Stomach (tissue), 8 donors: ENCODE measurements at regions not wholly inside any gene's neighbourhood (a gene's known extent, or its start where the extent isn't known, plus 50 kb on each side); places are given as distances from the start of the nearest gene placed in this dataset.

Experiments used
- DNase-seq, 2 donors: peaks; one replicate each; pipeline versions ENCODE4 v3.0.0 to v3.0.0-alpha.2; 2013 to 2019
- H3K27ac ChIP-seq, 5 donors: fragments of 200-600 bp in 4 of 5; sonication (generic) in 4 of 5; one replicate each; pipeline ENCODE4 v1.5.1; 2013 to 2019; ENCODE audit warnings: mild to moderate bottlenecking in 1 of 5, moderate library complexity in 1 of 5
- H3K27me3 ChIP-seq, 3 donors: fragments of 200-600 bp; sonication (generic); one replicate each; pipeline ENCODE4 v1.5.1; 2017 to 2019; ENCODE audit warnings: mixed run types in 1 of 3
- H3K36me3 ChIP-seq, 4 donors: fragments of 200-600 bp; sonication (generic); 1 replicate in 3 of 4; 2 replicates in 1 of 4; pipeline ENCODE4 v1.5.1; 2016 to 2019
- H3K4me1 ChIP-seq, 4 donors: fragments of 200-600 bp; sonication (generic); one replicate each; pipeline ENCODE4 v1.5.1; 2016 to 2019
- H3K4me3 ChIP-seq, 4 donors: fragments of 200-600 bp; sonication (generic) in 3 of 4; one replicate each; pipeline ENCODE4 v1.5.1; 2016 to 2019; ENCODE audit warnings: mild to moderate bottlenecking in 1 of 4
- H3K9me3 ChIP-seq, 4 donors: fragments of 200-600 bp; sonication (generic); one replicate each; pipeline ENCODE4 v1.5.1; 2016 to 2019
- EP300 ChIP-seq: sonication (generic); formaldehyde crosslinking; IDR thresholded peaks from one replicate; pipeline ENCODE4 v1.6.1; 2017; ENCODE audit warnings: antibody characterized with exemption
- POLR2A ChIP-seq, 4 donors: fragments of 450-650 bp; IDR thresholded peaks; one replicate each; pipeline ENCODE4 v1.6.1; 2016; ENCODE audit warnings: antibody characterized with exemption in 4 of 4, control low read depth in 2 of 4, mild to moderate bottlenecking in 1 of 4, moderate library complexity in 1 of 4
- POLR2AphosphoS5 ChIP-seq, 3 donors: sonication (generic); formaldehyde crosslinking; IDR thresholded peaks; one replicate each; pipeline ENCODE4 v1.6.1; 2016; ENCODE audit warnings: antibody characterized with exemption in 3 of 3
- WGBS, 5 donors: extraction: QIAGEN DNeasy Blood & Tissue Kit in 3 of 5; methylation state at CpG; one replicate each; pipeline versions ENCODE4 v1.1.5 to v1.1.7; 2013 to 2018; 5-methylcytosine and 5-hydroxymethylcytosine counted together
- intact Hi-C: fragments of 100-400 bp; cut with DNase I; formaldehyde crosslinking; loops from one replicate; pipeline ENCODE4 v1.15.1; 2023; ENCODE audit warnings: low total_unique reads
- TF ChIP-seq, protein P1 (sequence below), 7 experiments: fragments of 450-650 bp in 4 of 7; fragments of 200-600 bp in 3 of 7; sonication (generic) in 3 of 7; IDR thresholded peaks; one replicate each; pipeline ENCODE4 v1.5.1; 2016 to 2019; ENCODE audit warnings: antibody characterized with exemption in 7 of 7, control low read depth in 2 of 7, mild to moderate bottlenecking in 1 of 7
- donor health status: healthy with polysubstance abuse.
- donor health status: Bipolar disorder and iron deficiency.
- donor health status: healthy.

DNA sequence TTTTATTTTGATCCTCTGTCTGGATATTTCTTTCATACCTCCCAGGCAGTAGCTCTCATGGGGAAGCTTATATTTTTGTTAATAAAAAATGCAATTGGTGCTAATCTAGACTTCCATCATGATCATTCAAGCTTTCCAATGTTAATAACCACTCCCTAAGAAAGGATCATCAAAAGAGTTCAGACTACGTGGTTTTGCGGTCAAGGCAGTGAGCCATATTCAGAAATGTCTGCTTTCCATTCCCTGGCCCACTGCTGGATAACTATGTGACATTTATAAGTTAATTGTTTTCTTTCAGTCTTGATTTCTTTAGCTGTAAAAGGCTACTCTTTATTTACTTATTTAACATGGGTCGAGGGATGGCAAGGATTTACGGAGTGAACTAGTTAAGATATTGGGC lies 414.6 kb downstream of the LMO4 start:
- Histone ChIP-seq H3K4me1 (no peaks in the 10 kb centered on the region), H3K9me3 (no peaks in the 10 kb centered on the region), H3K4me3 (no peak overlapping the region), H3K36me3 (no peaks in the 10 kb centered on the region), H3K27ac (no peak overlapping the region), H3K27me3 (no peaks in the 10 kb centered on the region)
- intact Hi-C loops, result no loop called here
- TF ChIP-seq EP300, result no peak
- TF ChIP-seq, protein P1, sequence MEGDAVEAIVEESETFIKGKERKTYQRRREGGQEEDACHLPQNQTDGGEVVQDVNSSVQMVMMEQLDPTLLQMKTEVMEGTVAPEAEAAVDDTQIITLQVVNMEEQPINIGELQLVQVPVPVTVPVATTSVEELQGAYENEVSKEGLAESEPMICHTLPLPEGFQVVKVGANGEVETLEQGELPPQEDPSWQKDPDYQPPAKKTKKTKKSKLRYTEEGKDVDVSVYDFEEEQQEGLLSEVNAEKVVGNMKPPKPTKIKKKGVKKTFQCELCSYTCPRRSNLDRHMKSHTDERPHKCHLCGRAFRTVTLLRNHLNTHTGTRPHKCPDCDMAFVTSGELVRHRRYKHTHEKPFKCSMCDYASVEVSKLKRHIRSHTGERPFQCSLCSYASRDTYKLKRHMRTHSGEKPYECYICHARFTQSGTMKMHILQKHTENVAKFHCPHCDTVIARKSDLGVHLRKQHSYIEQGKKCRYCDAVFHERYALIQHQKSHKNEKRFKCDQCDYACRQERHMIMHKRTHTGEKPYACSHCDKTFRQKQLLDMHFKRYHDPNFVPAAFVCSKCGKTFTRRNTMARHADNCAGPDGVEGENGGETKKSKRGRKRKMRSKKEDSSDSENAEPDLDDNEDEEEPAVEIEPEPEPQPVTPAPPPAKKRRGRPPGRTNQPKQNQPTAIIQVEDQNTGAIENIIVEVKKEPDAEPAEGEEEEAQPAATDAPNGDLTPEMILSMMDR (IDR thresholded peaks at IDR 0.05), result no peak
- no peak for DNase-seq
- 76 to 89% (median 79%) methylated on average over 4 of the region's 4 CpGs for WGBS, 5 donors

DNA sequence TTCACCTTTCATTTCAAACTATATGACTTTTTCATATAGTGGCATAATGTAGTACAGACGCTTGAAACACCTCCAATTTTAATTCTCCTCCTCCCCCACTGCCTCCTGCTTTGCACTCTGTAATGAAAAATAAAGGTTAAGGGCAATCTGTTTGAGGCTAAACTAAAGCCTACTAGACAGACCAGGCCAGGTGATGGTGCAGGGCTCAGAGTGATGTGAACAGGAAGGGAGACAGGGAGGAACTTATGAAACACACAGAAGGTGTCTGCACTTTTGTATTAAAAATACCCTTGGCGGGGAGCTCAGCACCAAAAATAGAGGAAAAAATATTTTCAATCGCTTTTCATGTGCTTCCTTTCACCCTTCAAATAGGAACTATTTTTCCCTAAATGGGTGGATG lies 415.4 kb downstream of the LMO4 start:
- 85 to 92% (median 90%) methylated on average over 3 of the region's 3 CpGs for WGBS, 5 donors
- no peaks in the 10 kb centered on the region for H3K4me1 ChIP-seq

DNA sequence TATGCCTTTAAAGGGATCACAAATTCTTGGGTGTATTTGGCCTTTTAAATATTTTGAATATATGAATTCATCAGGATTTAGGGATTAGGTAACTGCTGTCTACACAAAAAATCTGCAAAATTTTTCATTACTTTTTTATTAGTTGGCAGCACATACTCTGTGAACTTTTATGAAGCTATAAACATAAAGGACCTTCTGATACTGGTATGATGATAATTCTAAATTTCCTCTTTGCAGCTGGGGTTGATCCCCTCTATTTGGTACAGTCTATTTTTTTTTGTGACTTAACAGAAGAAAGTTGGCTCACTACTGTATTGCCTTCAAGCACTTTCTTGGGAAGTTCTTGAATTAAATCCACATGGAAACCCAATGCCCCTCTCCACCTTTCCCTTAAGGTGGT lies 416.1 kb downstream of the LMO4 start:
- no peaks in the 10 kb centered on the region for H3K4me1 ChIP-seq
- no peaks in the 10 kb centered on the region for H3K9me3 ChIP-seq
- TF ChIP-seq POLR2AphosphoS5 (IDR thresholded peaks at IDR 0.05) (no peak), EP300 (no peak), POLR2A (IDR thresholded peaks at IDR 0.05) (no peak)
- TF ChIP-seq, protein P1 (IDR thresholded peaks at IDR 0.05), result no peak
- H3K4me3 ChIP-seq, result no peak overlapping the region
- no peak for DNase-seq
- H3K27me3 ChIP-seq, result no peaks in the 10 kb centered on the region
- no peak overlapping the region for H3K27ac ChIP-seq
- intact Hi-C loops, result no loop called here
- no peaks in the 10 kb centered on the region for H3K36me3 ChIP-seq

More for the DNA sequence above, 415.4 kb downstream of the LMO4 start:
- H3K27me3 ChIP-seq, result no peaks in the 10 kb centered on the region
- H3K9me3 ChIP-seq, result no peaks in the 10 kb centered on the region
- H3K4me3 ChIP-seq, result no peak overlapping the region
- TF ChIP-seq, protein P1 (IDR thresholded peaks at IDR 0.05), result no peak
- TF ChIP-seq POLR2AphosphoS5 (IDR thresholded peaks at IDR 0.05) (no peak), POLR2A (IDR thresholded peaks at IDR 0.05) (no peak), EP300 (no peak)
- intact Hi-C loops, result no loop called here
- no peak for DNase-seq
- no peaks in the 10 kb centered on the region for H3K36me3 ChIP-seq
- no peak overlapping the region for H3K27ac ChIP-seq

DNA sequence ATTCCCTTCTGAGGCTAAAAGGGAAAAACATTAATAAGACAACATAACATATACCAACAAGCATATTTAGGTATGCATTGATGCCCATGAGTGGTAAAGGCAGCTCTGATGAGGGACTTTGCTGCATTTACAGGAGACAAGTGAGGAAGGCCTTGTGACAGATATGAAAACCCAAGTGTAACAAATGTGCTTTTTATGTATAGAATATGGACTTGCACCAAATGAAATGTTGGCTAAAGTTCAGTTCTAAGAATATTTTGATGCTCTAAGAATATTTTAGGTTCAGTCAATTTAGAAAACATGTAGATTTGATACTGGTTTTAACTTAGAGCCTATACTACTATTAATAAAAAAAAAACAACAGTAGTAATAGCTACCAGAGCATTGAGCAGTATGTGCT lies 424.7 kb downstream of the LMO4 start:
- Histone ChIP-seq H3K4me3 (no peak overlapping the region), H3K27me3 (no peaks in the 10 kb centered on the region), H3K27ac (no peak overlapping the region), H3K36me3 (no peaks in the 10 kb centered on the region), H3K4me1 (peaks cover 0 to 5% (median 0%) of the 10 kb centered on the region in 4 donors), H3K9me3 (no peaks in the 10 kb centered on the region)
- no peak for TF ChIP-seq POLR2A (IDR thresholded peaks at IDR 0.05)
- TF ChIP-seq, protein P1 (IDR thresholded peaks at IDR 0.05), result no peak
- TF ChIP-seq EP300, result no peak
- no peak for TF ChIP-seq POLR2AphosphoS5 (IDR thresholded peaks at IDR 0.05)
- intact Hi-C loops, result no loop called here
- no peak for DNase-seq

DNA sequence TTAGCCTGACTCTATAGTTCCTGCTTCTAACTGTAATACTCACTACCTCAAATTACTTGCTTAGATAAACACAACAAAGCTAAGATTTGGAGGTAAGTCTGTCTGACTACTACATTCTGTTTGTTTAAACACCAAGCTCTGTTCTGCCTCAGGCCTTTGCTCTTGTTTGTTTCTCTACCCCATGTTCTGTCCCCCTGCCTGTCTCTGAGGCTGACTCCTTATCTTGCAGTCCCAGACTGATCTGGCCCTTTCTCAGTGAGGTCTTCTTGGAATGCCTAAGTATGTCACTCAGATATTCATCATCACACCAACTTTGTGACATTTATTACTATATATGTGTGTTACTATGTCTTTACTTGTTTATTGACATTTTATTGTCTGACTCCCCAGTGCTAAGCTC lies 425.5 kb downstream of the LMO4 start:
- Histone ChIP-seq H3K36me3 (no peaks in the 10 kb centered on the region), H3K27ac (no peak overlapping the region), H3K27me3 (no peaks in the 10 kb centered on the region), H3K4me3 (no peak overlapping the region), H3K4me1 (peaks cover 0 to 5% (median under 1%) of the 10 kb centered on the region in 4 donors), H3K9me3 (no peaks in the 10 kb centered on the region)
- peak in 1 of 2 donors; percentile 12 for DNase-seq
- TF ChIP-seq POLR2A (IDR thresholded peaks at IDR 0.05) (no peak), POLR2AphosphoS5 (IDR thresholded peaks at IDR 0.05) (no peak), EP300 (no peak)
- TF ChIP-seq, protein P1 (IDR thresholded peaks at IDR 0.05), result no peak
- intact Hi-C loops, result no loop called here
